ENCODE measurements at regions not wholly inside any gene's neighbourhood (a gene's known extent, or its start where the extent isn't known, plus 50 kb on each side); places are given as distances from the start of the nearest gene placed in this dataset.

DNA sequence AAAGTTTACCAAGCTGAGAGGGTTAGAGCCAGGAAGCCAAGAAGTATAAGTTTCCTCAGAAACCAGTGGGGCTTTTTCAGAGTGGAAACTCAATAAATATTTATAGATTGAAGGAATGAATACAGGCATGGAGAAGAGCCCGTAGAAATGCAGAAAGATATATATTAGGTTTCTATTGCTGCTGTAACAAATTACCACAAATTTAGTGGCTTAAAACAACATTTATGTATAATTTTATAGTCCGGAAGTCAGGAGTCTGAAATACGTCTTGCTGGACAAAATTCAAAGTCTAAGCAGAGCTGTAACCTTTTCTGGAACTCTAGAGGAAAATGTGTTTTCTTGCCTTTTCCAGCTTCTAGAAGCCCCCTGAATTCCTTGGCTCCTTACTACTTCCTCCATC, 107.3 kb upstream of the SEMA3D start:
- TF ChIP-seq EP300 (IDR thresholded peaks at IDR 0.05; ENCODE audit: borderline replicate concordance) = no peak
- no peak for TF ChIP-seq CEBPB (IDR thresholded peaks at IDR 0.05)
- TF ChIP-seq RAD21 (IDR thresholded peaks at IDR 0.05; ENCODE audit: low read depth) = no peak
- TF ChIP-seq, protein P1, sequence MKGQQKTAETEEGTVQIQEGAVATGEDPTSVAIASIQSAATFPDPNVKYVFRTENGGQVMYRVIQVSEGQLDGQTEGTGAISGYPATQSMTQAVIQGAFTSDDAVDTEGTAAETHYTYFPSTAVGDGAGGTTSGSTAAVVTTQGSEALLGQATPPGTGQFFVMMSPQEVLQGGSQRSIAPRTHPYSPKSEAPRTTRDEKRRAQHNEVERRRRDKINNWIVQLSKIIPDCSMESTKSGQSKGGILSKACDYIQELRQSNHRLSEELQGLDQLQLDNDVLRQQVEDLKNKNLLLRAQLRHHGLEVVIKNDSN (IDR thresholded peaks at IDR 0.05) = no peak
- TF ChIP-seq FOXM1 (IDR thresholded peaks at IDR 0.05; ENCODE audit: borderline replicate concordance, low read depth) = no peak
- TF ChIP-seq TAF1 (IDR thresholded peaks at IDR 0.05; ENCODE audit: low read depth) = no peak
- no peak for TF ChIP-seq EGR1 (IDR thresholded peaks at IDR 0.05)
- TF ChIP-seq NFIC (IDR thresholded peaks at IDR 0.05) = no peak
- TF ChIP-seq, protein P2, sequence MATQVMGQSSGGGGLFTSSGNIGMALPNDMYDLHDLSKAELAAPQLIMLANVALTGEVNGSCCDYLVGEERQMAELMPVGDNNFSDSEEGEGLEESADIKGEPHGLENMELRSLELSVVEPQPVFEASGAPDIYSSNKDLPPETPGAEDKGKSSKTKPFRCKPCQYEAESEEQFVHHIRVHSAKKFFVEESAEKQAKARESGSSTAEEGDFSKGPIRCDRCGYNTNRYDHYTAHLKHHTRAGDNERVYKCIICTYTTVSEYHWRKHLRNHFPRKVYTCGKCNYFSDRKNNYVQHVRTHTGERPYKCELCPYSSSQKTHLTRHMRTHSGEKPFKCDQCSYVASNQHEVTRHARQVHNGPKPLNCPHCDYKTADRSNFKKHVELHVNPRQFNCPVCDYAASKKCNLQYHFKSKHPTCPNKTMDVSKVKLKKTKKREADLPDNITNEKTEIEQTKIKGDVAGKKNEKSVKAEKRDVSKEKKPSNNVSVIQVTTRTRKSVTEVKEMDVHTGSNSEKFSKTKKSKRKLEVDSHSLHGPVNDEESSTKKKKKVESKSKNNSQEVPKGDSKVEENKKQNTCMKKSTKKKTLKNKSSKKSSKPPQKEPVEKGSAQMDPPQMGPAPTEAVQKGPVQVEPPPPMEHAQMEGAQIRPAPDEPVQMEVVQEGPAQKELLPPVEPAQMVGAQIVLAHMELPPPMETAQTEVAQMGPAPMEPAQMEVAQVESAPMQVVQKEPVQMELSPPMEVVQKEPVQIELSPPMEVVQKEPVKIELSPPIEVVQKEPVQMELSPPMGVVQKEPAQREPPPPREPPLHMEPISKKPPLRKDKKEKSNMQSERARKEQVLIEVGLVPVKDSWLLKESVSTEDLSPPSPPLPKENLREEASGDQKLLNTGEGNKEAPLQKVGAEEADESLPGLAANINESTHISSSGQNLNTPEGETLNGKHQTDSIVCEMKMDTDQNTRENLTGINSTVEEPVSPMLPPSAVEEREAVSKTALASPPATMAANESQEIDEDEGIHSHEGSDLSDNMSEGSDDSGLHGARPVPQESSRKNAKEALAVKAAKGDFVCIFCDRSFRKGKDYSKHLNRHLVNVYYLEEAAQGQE (IDR thresholded peaks at IDR 0.05; ENCODE audit: low read depth) = no peak
- TF ChIP-seq YY1 (IDR thresholded peaks at IDR 0.05; ENCODE audit: low read depth) = no peak
- TF ChIP-seq, protein P3, sequence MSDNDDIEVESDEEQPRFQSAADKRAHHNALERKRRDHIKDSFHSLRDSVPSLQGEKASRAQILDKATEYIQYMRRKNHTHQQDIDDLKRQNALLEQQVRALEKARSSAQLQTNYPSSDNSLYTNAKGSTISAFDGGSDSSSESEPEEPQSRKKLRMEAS (IDR thresholded peaks at IDR 0.05) = no peak
- no peak for TF ChIP-seq TCF12 (IDR thresholded peaks at IDR 0.05; ENCODE audit: low read depth)

All from Ishikawa (cell line).